H7 (cell line): ENCODE measurements at regions not wholly inside any gene's neighbourhood (a gene's known extent, or its start where the extent isn't known, plus 50 kb on each side); places are given as distances from the start of the nearest gene placed in this dataset.

Source experiments
- DNase-seq: peaks from one replicate; pipeline ENCODE4 v3.0.0; 2012
- H3K27me3 ChIP-seq: 2 replicates; pipeline ENCODE4 v1.6.0; 2011; ENCODE audit warnings: mild to moderate bottlenecking, low read length; ENCODE audit not compliant: control insufficient read depth, insufficient read depth
- H3K36me3 ChIP-seq: replicated peaks from 2 replicates; pipeline ENCODE4 v1.5.1; 2011; ENCODE audit warnings: low read length; ENCODE audit not compliant: control insufficient read depth, insufficient read depth
- H3K4me3 ChIP-seq: 2 replicates; pipeline ENCODE4 v1.5.1; 2011; ENCODE audit warnings: low read depth, mild to moderate bottlenecking, control low read depth, low read length, moderate library complexity; ENCODE audit not compliant: insufficient read depth

DNA sequence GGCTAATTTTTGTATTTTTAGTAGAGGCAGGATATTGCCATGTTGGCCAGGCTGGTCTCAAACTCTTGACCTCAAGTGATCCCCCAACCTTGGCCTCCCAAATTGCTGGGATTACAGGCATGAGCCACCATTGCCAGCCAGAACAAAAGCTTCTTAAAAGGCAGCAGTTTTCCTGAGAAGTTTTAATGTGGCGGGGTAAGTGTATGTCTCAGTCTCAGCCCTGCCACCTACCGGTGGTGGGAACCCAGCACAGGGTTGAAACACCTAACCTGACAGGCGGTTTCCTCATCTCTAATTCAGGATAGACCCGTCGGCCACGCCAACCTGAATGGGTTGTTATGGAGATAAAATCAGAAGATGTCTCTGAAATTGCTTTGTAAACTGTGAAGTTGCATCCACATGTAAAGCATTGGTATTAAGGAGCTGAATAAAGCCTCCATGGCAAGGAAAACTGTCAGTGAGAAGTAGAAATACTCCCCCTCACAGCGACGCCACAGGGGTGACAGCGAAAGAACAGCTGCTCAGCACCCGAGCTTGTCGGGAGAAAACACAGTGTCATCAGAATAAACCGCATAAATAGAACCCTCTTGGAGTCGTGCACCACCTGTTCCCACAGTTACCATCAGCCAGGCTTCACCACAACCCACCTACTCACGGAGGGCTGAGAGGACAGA lies 165.9 kb upstream of the NCAM1 start:
- Histone ChIP-seq H3K36me3 (no peaks in the 10 kb centered on the region), H3K27me3 (no peaks in the 10 kb centered on the region), H3K4me3 (no peak overlapping the region)
- peak; percentile 74 for DNase-seq

DNA sequence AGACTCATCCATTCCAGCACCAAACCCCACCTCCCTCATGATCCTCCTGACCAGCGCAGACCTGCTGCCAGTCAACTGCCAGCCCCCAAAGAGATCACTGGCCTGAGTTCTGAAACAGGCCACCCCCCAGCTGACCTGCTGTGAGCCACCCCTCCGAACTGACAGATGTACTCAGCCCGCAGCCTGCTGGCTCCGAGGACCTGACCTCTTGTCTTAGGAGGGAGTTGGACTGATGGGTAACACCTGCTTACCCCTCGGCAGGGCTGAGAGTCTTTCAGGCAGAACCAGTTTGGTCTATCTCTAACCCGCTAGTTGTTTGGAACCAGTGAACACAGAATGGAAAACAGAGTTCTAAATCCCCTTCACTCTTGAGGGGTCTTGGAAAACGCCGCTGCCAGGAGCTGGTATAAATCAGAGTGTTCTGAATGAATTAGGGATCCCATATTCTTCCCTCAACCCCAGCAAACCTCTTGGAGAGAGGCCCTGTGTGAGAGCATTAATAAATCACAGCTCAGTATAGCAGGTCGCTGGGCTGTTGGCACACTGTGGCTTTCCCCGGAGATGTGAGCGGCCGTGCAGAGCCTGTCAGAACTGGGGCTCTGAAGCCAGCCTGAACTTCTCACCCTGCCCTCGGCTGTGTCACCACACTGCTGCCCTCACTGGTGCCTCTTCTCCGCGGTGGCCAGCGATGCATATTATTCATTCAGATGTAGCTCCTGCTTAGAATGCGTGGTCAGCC lies 165.1 kb upstream of the NCAM1 start:
- no peaks in the 10 kb centered on the region for H3K36me3 ChIP-seq
- DNase-seq: no peak
- H3K27me3 ChIP-seq: no peaks in the 10 kb centered on the region
- H3K4me3 ChIP-seq: no peak overlapping the region

DNA sequence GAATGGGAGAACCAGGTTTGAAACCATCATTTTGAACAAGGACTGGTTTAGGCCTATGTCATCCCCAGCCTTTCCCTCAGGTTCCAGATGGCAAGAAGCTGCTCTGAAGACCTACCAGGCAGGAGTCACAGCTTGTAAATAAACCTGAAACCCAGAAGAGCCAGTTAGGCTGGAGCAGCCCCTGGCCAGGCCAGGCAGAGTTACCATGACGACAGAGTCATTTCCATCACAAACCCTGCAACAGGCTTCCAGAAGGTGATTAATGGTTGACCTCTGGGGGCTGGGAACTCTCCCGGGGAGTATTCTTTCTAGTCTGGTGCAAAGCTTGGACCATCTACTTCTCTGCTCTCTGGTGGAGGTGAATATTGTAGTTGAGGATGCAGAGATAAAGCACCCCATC lies 164.1 kb upstream of the NCAM1 start:
- no peak overlapping the region for H3K4me3 ChIP-seq
- H3K36me3 ChIP-seq: no peaks in the 10 kb centered on the region
- H3K27me3 ChIP-seq: no peaks in the 10 kb centered on the region
- DNase-seq: peak; percentile 84

DNA sequence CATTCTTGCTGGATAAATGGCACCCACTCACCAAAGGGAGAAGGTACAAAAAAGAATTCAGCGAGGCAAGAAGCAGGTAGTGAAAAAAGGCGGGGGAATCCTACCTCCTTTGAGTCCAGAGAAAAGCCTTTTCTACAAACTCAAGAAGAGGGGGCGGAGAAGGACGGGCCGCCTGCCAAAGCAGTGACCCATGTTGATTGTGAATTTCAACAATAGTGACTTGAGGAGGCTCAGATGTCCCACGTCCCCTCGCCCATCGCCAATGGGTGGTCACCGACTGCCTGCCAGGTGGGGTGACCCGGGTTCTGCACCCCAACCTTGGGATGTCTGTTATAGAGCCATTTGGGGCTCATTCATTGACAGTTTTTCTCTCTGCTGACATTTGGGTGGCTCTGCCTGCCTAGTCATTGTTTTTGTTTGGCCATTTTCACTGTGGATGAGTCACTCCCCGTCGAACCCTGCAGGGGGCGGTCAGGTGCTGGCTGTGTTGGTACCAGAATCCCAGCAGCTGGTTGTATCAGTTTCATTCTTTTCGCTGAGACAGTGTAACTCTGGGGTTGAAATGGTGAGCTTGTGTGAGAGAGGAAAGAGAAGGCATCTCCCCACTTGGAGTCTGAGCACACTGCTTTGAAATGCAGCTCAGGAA lies 163.4 kb upstream of the NCAM1 start:
- DNase-seq: peak; percentile 71
- Histone ChIP-seq H3K27me3 (no peaks in the 10 kb centered on the region), H3K4me3 (no peak overlapping the region), H3K36me3 (no peaks in the 10 kb centered on the region)

DNA sequence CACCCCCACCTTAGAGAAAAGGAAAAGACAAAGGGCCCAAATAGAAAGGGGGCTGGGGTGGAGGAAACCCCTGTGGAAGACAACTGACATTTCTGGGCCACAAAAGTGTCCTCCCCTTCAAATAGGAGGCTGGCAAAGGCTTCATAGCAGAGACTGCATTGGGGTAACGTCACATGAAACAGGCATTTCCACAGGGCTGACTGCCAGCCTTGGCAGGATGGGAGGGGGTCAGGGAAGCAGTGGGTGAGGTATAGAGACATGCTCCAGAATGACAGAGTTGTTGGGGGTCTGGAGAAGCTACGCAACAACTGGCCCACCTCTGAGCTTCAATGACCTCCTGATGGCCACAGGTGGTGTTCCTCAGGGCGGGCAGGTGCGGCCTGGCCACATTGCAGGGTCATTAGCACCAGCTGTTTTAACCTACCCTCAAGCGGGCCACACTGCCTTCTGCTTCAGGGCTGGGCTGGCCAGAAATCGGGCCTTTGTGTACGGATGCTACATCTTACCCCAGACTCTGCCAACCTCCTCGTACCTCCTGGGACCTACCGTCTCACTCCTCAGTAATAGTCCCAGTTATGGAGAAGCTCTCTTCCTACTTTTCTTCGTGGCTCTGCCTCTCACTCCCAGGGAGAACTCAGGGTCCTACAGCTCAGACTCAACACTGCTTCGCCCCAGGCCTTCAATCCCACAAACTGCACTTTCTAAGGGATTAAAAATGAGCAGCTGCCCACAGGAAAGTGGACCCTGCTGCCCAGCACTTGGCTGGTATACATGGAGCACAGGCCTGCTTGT lies 160.0 kb upstream of the NCAM1 start:
- H3K27me3 ChIP-seq: no peaks in the 10 kb centered on the region
- no peak for DNase-seq
- H3K36me3 ChIP-seq: no peaks in the 10 kb centered on the region
- no peak overlapping the region for H3K4me3 ChIP-seq

DNA sequence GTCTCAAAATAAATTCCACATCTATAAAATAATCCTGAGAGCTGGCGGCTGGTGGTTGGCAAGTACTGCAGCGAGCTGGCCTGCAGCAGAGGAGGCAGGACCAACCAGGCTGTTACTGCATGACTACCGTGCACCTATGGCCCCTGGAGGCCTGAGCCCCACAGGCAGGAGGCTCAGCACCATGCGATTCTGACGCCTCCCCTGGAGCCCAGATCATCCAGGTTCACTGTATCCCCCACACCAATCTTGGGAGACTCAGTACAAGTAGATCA lies 159.5 kb upstream of the NCAM1 start:
- Histone ChIP-seq H3K27me3 (no peaks in the 10 kb centered on the region), H3K4me3 (no peak overlapping the region), H3K36me3 (no peaks in the 10 kb centered on the region)
- DNase-seq: no peak

DNA sequence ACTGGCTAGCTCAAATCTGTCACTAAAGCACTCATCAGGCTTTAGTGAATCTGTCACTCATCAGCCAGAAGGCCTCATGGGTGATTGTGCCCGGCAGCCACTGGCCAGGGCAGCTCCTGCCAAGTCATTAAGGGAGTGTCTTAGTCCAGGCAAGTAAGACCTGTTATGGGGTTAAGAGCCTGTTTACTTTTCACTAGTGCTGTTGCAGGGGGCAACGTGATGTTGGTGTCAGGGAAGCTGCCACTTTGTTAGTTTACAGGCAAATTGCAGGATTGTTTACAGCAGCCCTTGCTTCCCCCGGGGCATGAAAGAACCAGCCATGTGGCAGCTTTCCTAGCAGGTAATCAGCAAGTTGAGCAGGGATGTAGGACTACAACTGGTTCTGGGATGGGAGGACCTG lies 155.6 kb upstream of the NCAM1 start:
- Histone ChIP-seq H3K36me3 (no peaks in the 10 kb centered on the region), H3K27me3 (no peaks in the 10 kb centered on the region), H3K4me3 (no peak overlapping the region)
- no peak for DNase-seq

DNA sequence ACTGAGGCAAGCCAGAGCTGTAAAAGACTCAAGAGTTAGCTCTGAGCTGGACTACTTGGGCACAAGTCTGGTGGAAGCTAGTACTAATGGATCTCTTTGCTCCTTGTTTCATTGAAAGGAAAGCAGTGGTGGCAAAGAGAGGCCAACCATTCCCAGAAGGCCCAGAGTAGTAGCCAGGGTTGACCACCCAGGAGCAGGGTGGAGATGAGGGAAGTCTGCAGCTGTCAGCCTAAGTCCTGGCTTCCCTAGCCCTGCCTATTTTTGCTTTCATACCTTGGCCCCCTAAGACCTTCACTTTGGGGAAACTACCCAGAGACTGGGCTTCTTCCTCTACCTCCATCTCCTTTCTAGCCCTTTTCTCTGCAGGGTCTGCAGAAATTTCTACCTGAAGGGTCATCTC lies 155.0 kb upstream of the NCAM1 start:
- DNase-seq: no peak
- H3K27me3 ChIP-seq: no peaks in the 10 kb centered on the region
- H3K36me3 ChIP-seq: no peaks in the 10 kb centered on the region
- no peak overlapping the region for H3K4me3 ChIP-seq

DNA sequence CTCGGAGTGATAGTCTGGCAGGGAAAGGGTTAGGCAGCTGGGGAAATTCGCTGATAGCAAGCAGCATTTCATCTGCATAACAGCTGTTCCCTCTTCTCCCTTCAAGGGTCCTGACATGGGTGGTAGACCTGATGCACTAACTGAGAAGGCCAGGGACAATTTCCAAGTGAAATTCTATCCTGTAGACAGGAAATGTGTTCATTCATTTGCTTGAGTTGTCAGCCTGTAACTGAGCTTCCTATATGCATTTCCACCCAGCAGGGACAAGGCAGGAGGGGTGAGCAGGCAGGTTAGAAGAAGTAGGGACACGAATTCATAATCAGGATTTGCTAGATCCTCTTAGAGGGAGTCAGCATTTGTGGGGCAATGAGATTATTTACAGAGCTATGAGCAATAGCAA lies 154.3 kb upstream of the NCAM1 start:
- no peak overlapping the region for H3K4me3 ChIP-seq
- no peak for DNase-seq
- H3K36me3 ChIP-seq: no peaks in the 10 kb centered on the region
- no peaks in the 10 kb centered on the region for H3K27me3 ChIP-seq

DNA sequence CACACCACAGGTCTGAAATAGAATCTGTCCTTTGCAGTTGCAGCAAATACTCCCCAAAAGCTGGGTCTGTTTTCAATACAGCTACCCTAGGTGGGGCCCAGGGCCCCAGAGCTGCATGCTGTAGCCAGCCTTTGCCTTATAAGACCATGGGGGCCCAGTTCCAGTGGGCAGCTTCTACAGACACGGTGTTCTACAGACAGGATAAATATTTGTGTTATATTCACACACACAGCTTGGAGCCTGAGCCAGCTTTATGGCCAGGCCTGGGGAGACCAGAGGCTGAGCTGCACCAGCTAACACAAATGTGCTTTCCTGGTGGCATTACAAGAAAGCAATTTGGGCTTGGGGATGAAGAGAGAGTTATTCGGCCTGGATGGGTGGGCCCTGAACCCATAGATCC lies 151.8 kb upstream of the NCAM1 start:
- Histone ChIP-seq H3K36me3 (no peaks in the 10 kb centered on the region), H3K27me3 (no peaks in the 10 kb centered on the region), H3K4me3 (no peak overlapping the region)
- no peak for DNase-seq

DNA sequence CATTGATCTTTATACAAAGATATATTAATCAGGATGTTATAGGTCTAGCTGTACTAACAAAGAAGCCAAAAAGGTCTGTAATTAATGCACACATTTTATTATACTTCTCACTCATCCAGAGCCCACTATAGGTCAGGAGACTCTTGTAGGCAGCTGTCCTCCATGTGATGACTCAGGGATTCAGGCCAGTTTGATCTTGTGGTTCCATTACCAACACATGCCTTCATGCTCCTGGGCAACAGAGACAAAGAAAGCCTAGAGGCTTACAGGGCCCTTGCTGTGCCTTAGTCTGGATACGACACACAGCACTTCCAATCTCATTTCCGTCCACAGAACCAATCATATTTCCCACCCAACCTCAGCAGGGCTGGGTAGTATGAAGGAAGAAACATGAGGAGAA lies 150.3 kb upstream of the NCAM1 start:
- Histone ChIP-seq H3K36me3 (no peaks in the 10 kb centered on the region), H3K4me3 (no peak overlapping the region), H3K27me3 (no peaks in the 10 kb centered on the region)
- DNase-seq: no peak

DNA sequence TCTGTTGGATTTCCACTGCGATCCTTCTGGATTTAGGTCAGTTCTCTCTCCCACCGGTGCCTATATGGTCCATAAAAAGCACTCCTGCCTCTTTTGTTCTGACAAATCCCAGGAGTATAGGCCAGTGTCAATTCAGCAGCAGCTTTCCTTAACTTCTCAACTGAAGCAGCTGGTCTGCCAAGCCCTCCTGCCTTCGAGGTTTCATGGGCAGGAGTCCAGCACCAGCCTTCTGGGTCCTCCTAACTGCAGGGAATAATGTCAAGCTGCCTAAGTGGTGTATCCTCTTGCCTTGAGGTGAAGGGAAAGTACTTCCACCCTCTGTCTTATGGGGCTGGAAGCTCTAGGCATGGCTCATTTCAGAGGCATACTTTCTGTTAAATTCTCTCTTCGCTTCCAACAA lies 149.4 kb upstream of the NCAM1 start:
- H3K4me3 ChIP-seq: no peak overlapping the region
- H3K36me3 ChIP-seq: no peaks in the 10 kb centered on the region
- no peak for DNase-seq
- H3K27me3 ChIP-seq: no peaks in the 10 kb centered on the region

DNA sequence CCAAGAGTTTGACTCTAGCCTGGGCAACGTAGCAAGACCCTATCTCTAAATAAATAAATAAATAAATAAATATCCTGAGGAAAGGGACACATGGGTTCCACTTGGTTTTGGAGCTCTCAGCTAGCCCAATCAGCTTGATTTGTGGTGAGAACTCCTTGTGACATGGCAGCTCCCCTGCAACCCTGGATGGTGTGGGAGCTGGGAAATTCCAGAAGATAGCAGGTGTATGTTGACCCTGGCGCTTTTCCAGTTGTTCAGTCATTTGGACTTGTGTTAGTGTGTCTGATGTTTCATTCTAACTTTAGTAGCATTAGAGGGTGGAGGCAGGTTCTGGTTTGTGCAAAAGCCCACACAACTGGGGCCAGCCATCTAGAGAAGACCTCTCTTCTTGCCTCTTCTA lies 148.5 kb upstream of the NCAM1 start:
- Histone ChIP-seq H3K36me3 (no peaks in the 10 kb centered on the region), H3K27me3 (no peaks in the 10 kb centered on the region), H3K4me3 (no peak overlapping the region)
- no peak for DNase-seq

DNA sequence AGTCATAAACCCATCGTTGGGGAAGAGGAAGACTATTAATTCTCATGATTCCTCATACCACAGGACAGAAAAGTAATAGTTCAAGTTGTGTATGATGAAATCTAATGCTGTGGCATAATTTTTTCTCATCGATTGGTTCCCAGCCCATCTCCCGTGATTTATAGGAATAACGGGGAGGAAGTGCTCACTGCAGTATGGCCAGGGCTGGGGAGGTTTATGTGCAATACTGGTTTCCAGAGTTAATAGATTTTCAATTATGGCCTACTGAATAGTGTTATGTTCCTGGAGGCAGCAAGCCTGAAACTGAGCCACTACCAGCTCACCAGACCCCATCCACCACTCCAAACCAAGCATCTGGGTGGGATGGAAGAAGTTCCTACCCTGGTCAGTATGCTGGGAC lies 147.1 kb upstream of the NCAM1 start:
- H3K36me3 ChIP-seq: no peaks in the 10 kb centered on the region
- no peak for DNase-seq
- H3K27me3 ChIP-seq: no peaks in the 10 kb centered on the region

DNA sequence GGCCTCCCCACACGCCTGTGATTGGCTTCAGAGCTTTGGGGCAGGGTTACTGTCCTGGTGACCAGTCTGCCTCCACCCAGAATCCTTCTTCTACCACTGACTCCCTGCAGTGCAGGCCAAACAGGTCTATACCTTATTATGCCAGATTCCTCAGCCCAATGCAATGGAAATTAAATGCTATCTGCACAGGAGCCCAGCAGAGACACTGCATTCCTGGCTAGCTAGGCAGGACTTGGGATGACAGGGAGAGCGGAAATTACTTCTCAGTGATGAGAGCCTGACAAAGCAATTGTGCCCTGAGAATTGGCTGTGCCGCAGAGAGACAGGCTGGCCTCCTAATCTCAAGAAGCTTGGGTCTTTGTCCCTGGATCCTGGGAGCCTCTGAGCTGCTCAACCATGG lies 143.8 kb upstream of the NCAM1 start:
- no peak overlapping the region for H3K4me3 ChIP-seq
- no peaks in the 10 kb centered on the region for H3K27me3 ChIP-seq
- no peak for DNase-seq
- no peaks in the 10 kb centered on the region for H3K36me3 ChIP-seq

More for the DNA sequence above, 147.1 kb upstream of the NCAM1 start:
- no peak overlapping the region for H3K4me3 ChIP-seq
